GM23248 (cell line): ENCODE measurements at regions not wholly inside any gene's neighbourhood (a gene's known extent, or its start where the extent isn't known, plus 50 kb on each side); places are given as distances from the start of the nearest gene placed in this dataset.
A peak's percentile ranks its signal among the peaks of the same experiment; 100 is the strongest.

ENCODE experiments used
- DNase-seq: peaks from one replicate; pipeline ENCODE4 v3.0.0-alpha.2; 2015
- H2AFZ ChIP-seq: fragments of 200-600 bp; sonication (generic); 2 replicates; pipeline ENCODE4 v1.6.1; 2016; ENCODE audit warnings: antibody characterized with exemption
- H3F3A ChIP-seq: fragments of 200-600 bp; sonication (generic); 2 replicates; pipeline ENCODE4 v1.6.1; 2016; ENCODE audit warnings: mild to moderate bottlenecking, antibody characterized with exemption, mixed run types; ENCODE audit not compliant: insufficient read depth
- H3K27ac ChIP-seq: fragments of 200-600 bp; sonication (generic); 2 replicates; pipeline ENCODE4 v1.5.1; 2016; ENCODE audit warnings: mild to moderate bottlenecking
- H3K27me3 ChIP-seq: fragments of 200-600 bp; sonication (generic); replicated peaks from 2 replicates; pipeline ENCODE4 v1.6.1; 2016; ENCODE audit warnings: mild to moderate bottlenecking; ENCODE audit not compliant: insufficient read depth
- H3K36me3 ChIP-seq: fragments of 200-600 bp; sonication (generic); 2 replicates; pipeline ENCODE4 v1.6.1; 2016; ENCODE audit warnings: low read depth, mild to moderate bottlenecking
- H3K4me1 ChIP-seq: fragments of 200-600 bp; sonication (generic); 2 replicates; pipeline ENCODE4 v1.6.1; 2016; ENCODE audit warnings: mild to moderate bottlenecking; ENCODE audit not compliant: insufficient read depth
- H3K4me2 ChIP-seq: fragments of 200-600 bp; sonication (generic); one replicate; pipeline ENCODE4 v1.6.1; 2016; ENCODE audit warnings: mild to moderate bottlenecking; ENCODE audit not compliant: unreplicated experiment
- H3K4me3 ChIP-seq: fragments of 200-600 bp; sonication (generic); 2 replicates; pipeline ENCODE4 v1.5.1; 2016; ENCODE audit warnings: mild to moderate bottlenecking
- H3K79me2 ChIP-seq: fragments of 200-600 bp; sonication (generic); 2 replicates; pipeline ENCODE4 v1.6.1; 2016; ENCODE audit warnings: mild to moderate bottlenecking; ENCODE audit not compliant: insufficient read depth
- H3K9ac ChIP-seq: fragments of 200-600 bp; sonication (generic); 2 replicates; pipeline ENCODE4 v1.6.1; 2016; ENCODE audit warnings: mild to moderate bottlenecking
- H3K9me2 ChIP-seq: fragments of 200-600 bp; sonication (generic); 2 replicates; pipeline ENCODE4 v1.6.1; 2016; ENCODE audit warnings: mixed run types, mild to moderate bottlenecking, moderate library complexity; ENCODE audit not compliant: insufficient read depth
- H3K9me3 ChIP-seq: fragments of 200-600 bp; sonication (generic); one replicate; pipeline ENCODE4 v1.6.1; 2017; ENCODE audit warnings: low read depth
- H4K20me1 ChIP-seq: fragments of 200-600 bp; sonication (generic); 2 replicates; pipeline ENCODE4 v1.6.0; 2016; ENCODE audit not compliant: insufficient read depth
- EZH2 ChIP-seq: fragments of 200-600 bp; sonication (generic); IDR thresholded peaks from 2 replicates; pipeline ENCODE4 v1.6.1; 2018; ENCODE audit warnings: antibody characterized with exemption, mild to moderate bottlenecking; ENCODE audit not compliant: insufficient read depth, poor library complexity, severe bottlenecking
- EZH2phosphoT487 ChIP-seq: fragments of 200-600 bp; sonication (generic); IDR thresholded peaks from 2 replicates; pipeline ENCODE4 v1.6.1; 2018; ENCODE audit warnings: antibody characterized with exemption, moderate library complexity, mild to moderate bottlenecking, low read depth; ENCODE audit not compliant: insufficient read depth
- WGBS, 2 experiments: methylation state at CpG; one replicate each; pipeline ENCODE4 v1.1.6; 2015 to 2017; ENCODE audit warnings: low lambda C conversion rate in 2 of 2, low coverage in 1 of 2; ENCODE audit errors: missing lambda C conversion rate in 2 of 2; 5-methylcytosine and 5-hydroxymethylcytosine counted together
- in situ Hi-C: fragments of 300-500 bp; cut with MboI; formaldehyde crosslinking; loops from 2 replicates; pipeline ENCODE4 v1.15.0; 2020

DNA sequence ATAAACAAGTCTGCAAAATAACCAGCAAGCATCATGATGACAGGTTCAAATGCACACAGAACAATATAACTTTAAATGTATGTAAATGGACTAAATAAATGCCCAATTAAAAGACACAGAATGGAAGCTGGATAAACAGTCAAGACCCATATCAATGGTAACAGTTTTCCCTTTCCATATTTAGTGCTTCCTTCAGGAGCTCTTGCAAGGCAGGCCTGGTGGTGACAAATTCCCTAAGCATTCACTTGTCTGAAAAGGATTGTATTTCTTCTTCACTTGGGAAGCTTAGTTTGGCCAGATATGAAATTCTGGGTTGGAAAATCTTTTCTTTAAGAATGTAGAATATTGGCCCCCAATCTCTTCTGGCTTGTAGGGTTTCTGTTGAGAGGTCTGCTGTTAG lies 120.2 kb upstream of the RASA1 start:
- Histone ChIP-seq H3K27me3 (no peaks in the 10 kb centered on the region), H3K9me2 (no peaks in the 10 kb centered on the region), H4K20me1 (no peaks in the 10 kb centered on the region), H3K27ac (no peak overlapping the region), H3K79me2 (no peaks in the 10 kb centered on the region), H3F3A (peaks cover 45% of the 10 kb centered on the region), H3K4me2 (no peak overlapping the region), H3K4me3 (no peak overlapping the region), H3K4me1 (peaks cover 46% of the 10 kb centered on the region), H3K36me3 (no peaks in the 10 kb centered on the region), H3K9ac (no peak overlapping the region), H3K9me3 (no peaks in the 10 kb centered on the region), H2AFZ (no peak overlapping the region)
- TF ChIP-seq EZH2phosphoT487 (no peak), EZH2 (no peak)
- peak; percentile 39 for DNase-seq
- in situ Hi-C loops = no loop called here

DNA sequence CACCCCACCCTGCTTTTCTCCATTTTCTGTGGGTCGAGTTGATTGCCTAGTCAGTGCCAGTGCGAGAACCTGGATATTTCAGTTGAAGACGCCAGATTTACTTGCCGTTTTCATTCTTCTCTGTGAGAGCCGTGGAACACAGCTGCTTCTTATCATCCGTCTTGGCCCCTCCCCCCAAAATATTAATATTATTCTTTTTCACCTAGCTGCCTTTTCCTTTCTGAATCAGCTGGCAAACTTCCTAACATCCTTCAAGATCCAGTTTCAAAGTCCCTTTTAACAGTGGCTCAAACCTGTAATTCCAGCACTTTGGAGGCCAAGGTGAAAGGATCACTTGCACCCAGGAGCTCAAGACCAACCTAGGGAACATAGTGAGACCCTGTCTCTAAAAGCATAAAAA lies 117.1 kb upstream of the RASA1 start:
- Histone ChIP-seq H3K9me3 (no peaks in the 10 kb centered on the region), H3K9ac (no peak overlapping the region), H3F3A (peaks cover 44% of the 10 kb centered on the region), H2AFZ (no peak overlapping the region), H3K4me3 (no peak overlapping the region), H3K27ac (peak overlapping the region; percentile 60), H3K79me2 (no peaks in the 10 kb centered on the region), H3K9me2 (no peaks in the 10 kb centered on the region), H3K36me3 (no peaks in the 10 kb centered on the region), H3K27me3 (no peaks in the 10 kb centered on the region), H3K4me1 (peaks cover 48% of the 10 kb centered on the region), H4K20me1 (no peaks in the 10 kb centered on the region), H3K4me2 (peak overlapping the region; percentile 63)
- TF ChIP-seq EZH2 (no peak), EZH2phosphoT487 (no peak)
- in situ Hi-C loops = no loop called here
- WGBS, 2 experiments = 67 to 70% methylated on average over 6 of the region's 6 CpGs
- peak; percentile 14 for DNase-seq

DNA sequence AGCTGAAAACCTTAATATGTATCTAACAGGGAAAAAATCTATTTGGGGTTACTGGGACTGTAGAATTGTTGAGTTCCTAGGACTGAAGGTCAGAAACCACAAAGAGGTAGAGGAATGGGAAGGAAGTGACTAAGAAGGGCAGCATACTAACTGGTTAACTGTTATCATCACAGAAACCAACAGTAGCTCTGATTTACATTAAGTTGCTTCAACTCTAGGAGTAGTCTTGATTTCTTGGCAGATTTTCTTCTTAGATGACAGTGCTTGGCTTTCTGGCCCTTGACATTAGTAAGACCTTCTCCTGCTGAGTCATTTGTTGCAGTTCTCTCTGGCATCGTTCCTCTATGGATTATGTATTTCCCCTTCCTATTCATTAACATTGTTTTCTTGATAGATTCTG lies 116.1 kb upstream of the RASA1 start:
- Histone ChIP-seq H3K4me3 (0 out of 2 replicates have a peak overlapping the region, but pooled peaks have one; percentile 23), H3K27me3 (no peaks in the 10 kb centered on the region), H3K79me2 (no peaks in the 10 kb centered on the region), H3K9ac (no peak overlapping the region), H3K36me3 (no peaks in the 10 kb centered on the region), H4K20me1 (no peaks in the 10 kb centered on the region), H3K9me3 (no peaks in the 10 kb centered on the region), H3K27ac (peak overlapping the region; percentile 60), H3F3A (peaks cover 35% of the 10 kb centered on the region), H2AFZ (no peak overlapping the region), H3K4me1 (peaks cover 40% of the 10 kb centered on the region), H3K4me2 (peak overlapping the region; percentile 63), H3K9me2 (no peaks in the 10 kb centered on the region)
- WGBS, 2 experiments = 0% methylated on average over 1 of the region's 1 CpG
- peak; percentile 91 for TF ChIP-seq EZH2phosphoT487
- TF ChIP-seq EZH2 = no peak
- in situ Hi-C loops = no loop called here
- DNase-seq = peak; percentile 88

DNA sequence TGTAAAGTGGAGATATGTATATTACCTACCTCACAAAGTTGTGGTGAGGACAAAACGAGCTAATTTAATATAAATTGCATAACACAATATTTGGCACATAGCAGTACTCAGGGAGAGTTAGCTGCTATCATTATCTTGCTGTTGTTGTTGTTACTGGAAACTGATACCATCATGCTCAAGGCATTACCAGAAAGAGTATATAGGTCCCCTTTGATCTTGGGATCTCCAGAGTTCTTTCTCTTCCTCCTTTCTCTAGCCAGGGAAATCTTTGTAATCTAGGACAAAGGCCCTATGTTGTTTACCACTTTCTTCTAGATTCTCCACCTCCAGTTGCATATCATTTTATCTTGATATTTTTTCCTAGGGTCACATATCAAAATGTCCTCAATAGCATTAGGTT lies 114.8 kb upstream of the RASA1 start:
- no peak overlapping the region for H3K4me2 ChIP-seq
- peaks cover 22% of the 10 kb centered on the region for H3F3A ChIP-seq
- H3K4me3 ChIP-seq = no peak overlapping the region
- H3K9ac ChIP-seq = no peak overlapping the region
- DNase-seq = no peak
- H3K36me3 ChIP-seq = no peaks in the 10 kb centered on the region
- H3K27me3 ChIP-seq = no peaks in the 10 kb centered on the region
- H4K20me1 ChIP-seq = no peaks in the 10 kb centered on the region
- no peak overlapping the region for H3K27ac ChIP-seq
- WGBS, 2 experiments = 92 to 98% methylated on average over 1 of the region's 1 CpG
- in situ Hi-C loops = no loop called here
- H2AFZ ChIP-seq = no peak overlapping the region; the same call in 1 of the 2 replicates
- H3K9me2 ChIP-seq = no peaks in the 10 kb centered on the region; the same call in 1 of the 2 replicates
- H3K9me3 ChIP-seq = no peaks in the 10 kb centered on the region
- H3K4me1 ChIP-seq = peaks cover 26% of the 10 kb centered on the region
- H3K79me2 ChIP-seq = no peaks in the 10 kb centered on the region
- no peak for TF ChIP-seq EZH2phosphoT487
- TF ChIP-seq EZH2 = no peak

DNA sequence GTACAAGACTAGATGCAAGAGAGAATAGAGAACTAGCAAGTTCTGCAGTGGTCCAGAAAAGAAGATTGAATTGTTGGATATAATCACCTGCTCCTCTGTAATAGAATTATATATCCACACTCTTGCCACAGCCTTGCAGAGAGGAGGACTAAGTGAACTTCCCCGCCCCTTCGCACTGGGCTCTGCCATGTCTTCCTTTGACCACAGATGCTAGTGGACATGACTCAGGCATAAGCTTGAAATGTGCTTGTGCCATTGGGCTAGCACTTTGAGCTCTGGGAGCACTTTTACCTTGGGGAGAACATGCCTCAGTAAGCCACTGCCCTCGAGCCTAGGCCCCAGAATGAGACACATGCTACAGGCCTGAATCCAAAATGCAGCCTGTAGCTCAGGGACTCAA lies 113.5 kb upstream of the RASA1 start:
- Histone ChIP-seq H3K36me3 (no peaks in the 10 kb centered on the region), H3K27me3 (no peaks in the 10 kb centered on the region), H3K9ac (no peak overlapping the region), H3K79me2 (no peaks in the 10 kb centered on the region), H3K9me3 (no peaks in the 10 kb centered on the region), H4K20me1 (no peaks in the 10 kb centered on the region), H3K4me1 (peaks cover 26% of the 10 kb centered on the region), H2AFZ (no peak overlapping the region), H3K4me2 (no peak overlapping the region), H3K27ac (no peak overlapping the region), H3F3A (peaks cover 19% of the 10 kb centered on the region), H3K4me3 (no peak overlapping the region), H3K9me2 (no peaks in the 10 kb centered on the region; the same call in 1 of the 2 replicates)
- in situ Hi-C loops = no loop called here
- TF ChIP-seq EZH2 (no peak), EZH2phosphoT487 (no peak)
- 89 to 93% methylated on average over 3 of the region's 3 CpGs for WGBS, 2 experiments
- no peak for DNase-seq
